ENCODE measurements at regions not wholly inside any gene's neighbourhood (a gene's known extent, or its start where the extent isn't known, plus 50 kb on each side); places are given as distances from the start of the nearest gene placed in this dataset.

DNA sequence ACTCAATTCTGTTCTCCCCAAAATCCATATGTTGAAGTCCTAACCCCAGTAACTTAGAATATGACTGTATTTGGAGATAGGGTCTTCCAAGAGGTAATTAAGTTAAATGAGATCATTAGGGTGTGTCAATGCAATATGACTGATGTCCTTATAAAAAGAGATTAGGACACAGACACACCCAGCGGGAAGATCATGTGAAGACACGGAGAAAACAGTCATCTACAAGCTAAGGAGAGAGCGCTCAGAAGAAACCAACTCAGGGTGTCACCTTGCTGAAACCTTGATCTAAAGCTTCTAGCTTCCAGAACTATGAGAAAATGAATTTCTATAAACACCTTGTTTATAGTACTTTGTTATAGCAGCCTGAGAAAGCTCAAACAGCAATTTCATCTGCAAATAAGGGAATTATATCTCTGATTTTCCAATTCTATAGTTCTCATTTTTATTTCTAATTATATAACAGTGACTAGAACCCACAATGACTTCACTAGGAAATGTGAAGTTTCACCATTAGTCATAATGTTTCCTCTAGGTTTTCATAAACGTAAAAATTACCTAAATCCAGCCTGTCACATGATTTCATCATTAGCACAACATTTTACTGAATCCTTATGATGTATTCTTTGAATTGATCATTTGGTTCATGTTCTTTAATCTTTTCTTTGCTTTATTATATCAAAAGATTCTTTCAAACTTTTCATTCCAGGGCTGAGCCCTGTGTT is 459.1 kb upstream of the MDFIC2 start:
- Histone ChIP-seq H3K27ac (no peak overlapping the region), H2AFZ (ENCODE audit: low read depth) (no peak overlapping the region), H3K27me3 (ENCODE audit: insufficient read depth, low read depth) (no peaks in the 10 kb centered on the region), H3K79me2 (ENCODE audit: insufficient read depth, low read depth) (no peaks in the 10 kb centered on the region), H4K20me1 (ENCODE audit: insufficient read depth) (no peaks in the 10 kb centered on the region), H3K9ac (no peak overlapping the region), H3K36me3 (ENCODE audit: insufficient read depth) (no peaks in the 10 kb centered on the region), H3K4me3 (IDR thresholded peaks at IDR 0.05; ENCODE audit: insufficient read depth, low read depth, low read length) (no peak overlapping the region), H3K4me2 (no peak overlapping the region), H3K4me1 (ENCODE audit: low read depth, poor library complexity, severe bottlenecking) (peaks cover 5% of the 10 kb centered on the region)
- TF ChIP-seq CTCF (conservative IDR thresholded peaks at IDR 0.05; ENCODE audit: low read depth, low read length) = no peak

- no peak overlapping the region for H3K4me3 ChIP-seq (IDR thresholded peaks at IDR 0.05; ENCODE audit: insufficient read depth, low read depth, low read length)
- H4K20me1 ChIP-seq (ENCODE audit: insufficient read depth) = no peaks in the 10 kb centered on the region
- peaks cover 5% of the 10 kb centered on the region for H3K4me1 ChIP-seq (ENCODE audit: low read depth, poor library complexity, severe bottlenecking)
- H3K9ac ChIP-seq = no peak overlapping the region
- no peak for TF ChIP-seq CTCF (conservative IDR thresholded peaks at IDR 0.05; ENCODE audit: low read depth, low read length)
- no peaks in the 10 kb centered on the region for H3K79me2 ChIP-seq (ENCODE audit: insufficient read depth, low read depth)
- H3K27ac ChIP-seq = no peak overlapping the region
- H2AFZ ChIP-seq (ENCODE audit: low read depth) = no peak overlapping the region
- no peaks in the 10 kb centered on the region for H3K36me3 ChIP-seq (ENCODE audit: insufficient read depth)
- H3K4me2 ChIP-seq = no peak overlapping the region
- H3K27me3 ChIP-seq (ENCODE audit: insufficient read depth, low read depth) = no peaks in the 10 kb centered on the region
Measured at GRCh38 chr3:70770650-70771049, 458.2 kb upstream of the MDFIC2 start.

DNA sequence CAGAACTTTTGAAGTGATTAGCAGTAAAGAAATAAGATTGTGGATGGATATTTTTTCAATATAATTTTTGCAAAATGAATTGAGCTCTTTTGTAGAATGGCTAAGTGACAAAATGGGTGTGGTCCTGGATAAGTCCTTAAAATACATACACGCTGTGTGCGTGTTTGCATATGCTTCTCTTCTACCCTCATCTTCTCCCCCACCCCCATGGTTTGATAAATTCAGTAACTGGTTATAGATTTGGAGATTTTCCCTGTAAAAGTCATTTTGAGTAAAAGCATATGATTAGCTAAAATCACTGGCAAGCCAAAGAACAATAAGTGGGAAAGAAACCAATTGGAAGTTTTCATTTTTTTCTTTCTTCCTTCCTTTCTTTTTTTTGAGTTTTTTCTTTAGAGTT is 453.9 kb upstream of the MDFIC2 start:
- H3K27me3 ChIP-seq (ENCODE audit: insufficient read depth, low read depth) = no peaks in the 10 kb centered on the region
- no peak for TF ChIP-seq CTCF (conservative IDR thresholded peaks at IDR 0.05; ENCODE audit: low read depth, low read length)

GRCh38 chr3:70763894-70764293 is 451.5 kb upstream of the MDFIC2 start:
- Histone ChIP-seq H3K4me2 (no peak overlapping the region), H3K27me3 (ENCODE audit: insufficient read depth, low read depth) (no peaks in the 10 kb centered on the region), H3K27ac (no peak overlapping the region), H3K36me3 (ENCODE audit: insufficient read depth) (no peaks in the 10 kb centered on the region), H3K4me1 (ENCODE audit: low read depth, poor library complexity, severe bottlenecking) (no peaks in the 10 kb centered on the region), H3K9ac (no peak overlapping the region), H3K79me2 (ENCODE audit: insufficient read depth, low read depth) (no peaks in the 10 kb centered on the region), H4K20me1 (ENCODE audit: insufficient read depth) (no peaks in the 10 kb centered on the region), H2AFZ (ENCODE audit: low read depth) (no peak overlapping the region), H3K4me3 (IDR thresholded peaks at IDR 0.05; ENCODE audit: insufficient read depth, low read depth, low read length) (no peak overlapping the region)
- TF ChIP-seq CTCF (conservative IDR thresholded peaks at IDR 0.05; ENCODE audit: low read depth, low read length) = no peak

More for the DNA sequence above, 453.9 kb upstream of the MDFIC2 start:
- Histone ChIP-seq H3K4me3 (IDR thresholded peaks at IDR 0.05; ENCODE audit: insufficient read depth, low read depth, low read length) (no peak overlapping the region), H3K4me1 (ENCODE audit: low read depth, poor library complexity, severe bottlenecking) (no peaks in the 10 kb centered on the region), H3K79me2 (ENCODE audit: insufficient read depth, low read depth) (no peaks in the 10 kb centered on the region), H2AFZ (ENCODE audit: low read depth) (no peak overlapping the region), H4K20me1 (ENCODE audit: insufficient read depth) (no peaks in the 10 kb centered on the region), H3K9ac (no peak overlapping the region), H3K27ac (no peak overlapping the region), H3K36me3 (ENCODE audit: insufficient read depth) (no peaks in the 10 kb centered on the region), H3K4me2 (no peak overlapping the region)
